Transverse colon (tissue), 4 donors: ENCODE measurements at regions not wholly inside any gene's neighbourhood (a gene's known extent, or its start where the extent isn't known, plus 50 kb on each side); places are given as distances from the start of the nearest gene placed in this dataset.

Experiments
- DNase-seq: peaks from one replicate; pipeline ENCODE4 v3.0.0-alpha.2; 2019
- H3K27ac ChIP-seq, 4 donors: fragments of 200-600 bp; sonication (generic); 2 replicates each; pipeline ENCODE4 v1.5.1; 2016 to 2018; ENCODE audit warnings: inconsistent platforms in 4 of 4
- H3K27me3 ChIP-seq: fragments of 200-600 bp; sonication (generic); 2 replicates; pipeline ENCODE4 v1.5.1; 2017; ENCODE audit warnings: inconsistent platforms
- H3K36me3 ChIP-seq, 4 donors: fragments of 200-600 bp; sonication (generic); 2 replicates each; pipeline ENCODE4 v1.5.1; 2017 to 2019; ENCODE audit warnings: inconsistent platforms in 4 of 4
- H3K4me1 ChIP-seq, 4 donors: fragments of 200-600 bp; sonication (generic); 2 replicates each; pipeline ENCODE4 v1.5.1; 2017 to 2020; ENCODE audit warnings: inconsistent platforms in 4 of 4
- H3K4me3 ChIP-seq, 4 donors: fragments of 200-600 bp; sonication (generic); 1 replicate in 1 of 4; 2 replicates in 3 of 4; pipeline versions ENCODE4 v1.5.1 to v1.6.1; 2017 to 2019; ENCODE audit warnings: inconsistent platforms in 4 of 4
- H3K9me3 ChIP-seq, 2 donors: fragments of 200-600 bp; sonication (generic); 2 replicates each; pipeline ENCODE4 v1.5.1; 2017 to 2019; ENCODE audit warnings: inconsistent platforms in 2 of 2
- EP300 ChIP-seq: sonication (generic); formaldehyde crosslinking; IDR thresholded peaks from one replicate; pipeline ENCODE4 v1.6.1; 2017; ENCODE audit warnings: antibody characterized with exemption, low read depth
- POLR2A ChIP-seq: fragments of 450-650 bp; IDR thresholded peaks from one replicate; pipeline ENCODE4 v1.6.1; 2016; ENCODE audit warnings: antibody characterized with exemption, mild to moderate bottlenecking, moderate library complexity
- POLR2AphosphoS5 ChIP-seq, 3 donors: sonication (generic); formaldehyde crosslinking; IDR thresholded peaks; one replicate each; pipeline ENCODE4 v1.6.1; 2016; ENCODE audit warnings: antibody characterized with exemption in 3 of 3
- WGBS, 2 donors: methylation state at CpG; one replicate each; pipeline ENCODE4 v1.1.5; 2018; ENCODE audit warnings: low coverage in 1 of 2; 5-methylcytosine and 5-hydroxymethylcytosine counted together
- in situ Hi-C, 4 donors: fragments of 200-750 bp; cut with MboI; loops; one replicate each; pipeline versions ENCODE4 v1.15.0 to v1.15.1; 2017; ENCODE audit warnings: low sequenced_read_pairs in 3 of 4, low pct_ligation_motif_present in 1 of 4, low pct_unique_long_range_greater_than_20kb in 1 of 4
- intact Hi-C: fragments of 100-400 bp; cut with DNase I; formaldehyde crosslinking; loops from one replicate; pipeline ENCODE4 v1.15.1; 2023; ENCODE audit warnings: low total_unique reads
- TF ChIP-seq, protein P1 (sequence below), 5 experiments: fragments of 200-600 bp in 3 of 5; fragments of 450-650 bp in 2 of 5; sonication (generic) in 3 of 5; IDR thresholded peaks; 1 replicate in 2 of 5; 2 replicates in 3 of 5; pipeline ENCODE4 v1.5.1; 2016 to 2017; ENCODE audit warnings: antibody characterized with exemption in 5 of 5, inconsistent platforms in 3 of 5, mild to moderate bottlenecking in 2 of 5, moderate library complexity in 1 of 5

DNA sequence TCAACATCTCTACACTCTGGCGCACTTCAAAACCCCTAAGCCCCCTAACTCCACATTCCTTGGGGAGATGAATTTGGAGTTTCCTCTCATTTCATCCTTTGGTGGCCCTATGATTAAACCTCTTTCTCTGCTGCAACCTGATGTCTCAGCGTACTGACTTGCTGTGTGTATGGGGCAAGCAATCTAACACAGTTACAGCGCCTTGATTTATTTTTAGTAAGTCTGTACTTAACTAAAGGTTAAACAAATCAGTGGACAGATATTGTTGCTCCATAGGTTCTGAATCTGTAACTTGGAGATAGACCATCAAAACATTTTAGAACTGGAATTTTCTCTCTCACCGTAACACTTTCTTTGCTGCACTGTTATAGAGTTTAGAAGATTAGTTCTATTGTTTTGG lies 452.8 kb downstream of the IRX1 start:
- TF ChIP-seq POLR2AphosphoS5 (IDR thresholded peaks at IDR 0.05) (no peak), EP300 (no peak), POLR2A (no peak)
- TF ChIP-seq, protein P1, sequence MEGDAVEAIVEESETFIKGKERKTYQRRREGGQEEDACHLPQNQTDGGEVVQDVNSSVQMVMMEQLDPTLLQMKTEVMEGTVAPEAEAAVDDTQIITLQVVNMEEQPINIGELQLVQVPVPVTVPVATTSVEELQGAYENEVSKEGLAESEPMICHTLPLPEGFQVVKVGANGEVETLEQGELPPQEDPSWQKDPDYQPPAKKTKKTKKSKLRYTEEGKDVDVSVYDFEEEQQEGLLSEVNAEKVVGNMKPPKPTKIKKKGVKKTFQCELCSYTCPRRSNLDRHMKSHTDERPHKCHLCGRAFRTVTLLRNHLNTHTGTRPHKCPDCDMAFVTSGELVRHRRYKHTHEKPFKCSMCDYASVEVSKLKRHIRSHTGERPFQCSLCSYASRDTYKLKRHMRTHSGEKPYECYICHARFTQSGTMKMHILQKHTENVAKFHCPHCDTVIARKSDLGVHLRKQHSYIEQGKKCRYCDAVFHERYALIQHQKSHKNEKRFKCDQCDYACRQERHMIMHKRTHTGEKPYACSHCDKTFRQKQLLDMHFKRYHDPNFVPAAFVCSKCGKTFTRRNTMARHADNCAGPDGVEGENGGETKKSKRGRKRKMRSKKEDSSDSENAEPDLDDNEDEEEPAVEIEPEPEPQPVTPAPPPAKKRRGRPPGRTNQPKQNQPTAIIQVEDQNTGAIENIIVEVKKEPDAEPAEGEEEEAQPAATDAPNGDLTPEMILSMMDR (IDR thresholded peaks at IDR 0.05) = no peak
- Histone ChIP-seq H3K9me3 (no peaks in the 10 kb centered on the region), H3K27ac (no peak overlapping the region), H3K4me1 (no peaks in the 10 kb centered on the region), H3K27me3 (no peaks in the 10 kb centered on the region), H3K4me3 (no peak overlapping the region), H3K36me3 (no peaks in the 10 kb centered on the region)
- in situ Hi-C loops (no loop called here), intact Hi-C loops (no loop called here)
- DNase-seq = no peak
- 79 to 93% methylated on average over 4 of the region's 4 CpGs for WGBS, 2 donors

DNA sequence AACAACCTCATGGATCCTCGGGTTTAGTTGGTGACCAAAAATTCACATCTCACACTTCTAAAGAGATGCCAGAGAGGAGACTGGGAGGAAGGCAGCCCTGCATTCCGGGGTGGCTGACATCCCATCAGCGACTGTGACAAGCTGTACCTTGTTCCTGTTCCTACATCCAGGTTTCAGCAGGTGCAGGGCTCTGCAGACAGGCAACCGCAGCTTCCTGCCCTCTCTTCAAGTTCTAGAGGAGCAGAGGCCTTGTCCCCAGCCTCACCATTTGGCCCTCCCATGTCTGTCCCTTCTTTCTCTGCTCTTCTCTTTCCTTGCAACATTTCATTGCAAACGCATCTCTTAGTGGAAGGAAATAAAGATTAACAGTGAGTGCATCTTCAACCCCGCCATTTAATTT lies 454.6 kb downstream of the IRX1 start:
- Histone ChIP-seq H3K9me3 (no peaks in the 10 kb centered on the region), H3K27me3 (no peaks in the 10 kb centered on the region), H3K4me3 (no peak overlapping the region), H3K27ac (no peak overlapping the region), H3K4me1 (no peaks in the 10 kb centered on the region), H3K36me3 (no peaks in the 10 kb centered on the region)
- 77 to 79% methylated on average over 2 to 6 of the region's 6 CpGs for WGBS, 2 donors
- DNase-seq = no peak
- in situ Hi-C loops = no loop called here
- intact Hi-C loops = no loop called here
- TF ChIP-seq, protein P1 (IDR thresholded peaks at IDR 0.05) = no peak
- no peak for TF ChIP-seq POLR2A
- no peak for TF ChIP-seq POLR2AphosphoS5 (IDR thresholded peaks at IDR 0.05)

DNA sequence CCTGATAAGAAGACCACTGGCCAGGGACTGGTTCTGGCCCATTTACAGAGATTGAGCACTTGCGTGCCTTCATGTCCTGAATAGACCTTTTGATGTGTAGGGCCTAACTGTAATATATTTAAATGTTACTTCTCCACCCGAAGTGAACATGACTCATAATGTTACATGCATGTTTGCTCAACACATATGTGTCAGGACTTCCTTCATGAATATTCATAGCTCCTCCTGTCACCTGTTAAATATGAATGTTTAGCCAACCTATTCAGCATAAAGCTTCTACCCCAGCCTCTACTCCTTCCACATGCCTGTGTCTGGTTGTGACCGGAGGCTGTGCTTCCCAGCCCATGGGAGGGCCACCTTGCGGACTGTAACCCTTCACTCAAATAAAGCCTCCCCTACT lies 457.5 kb downstream of the IRX1 start:
- TF ChIP-seq POLR2A = no peak
- no peak for TF ChIP-seq POLR2AphosphoS5 (IDR thresholded peaks at IDR 0.05)
- TF ChIP-seq EP300 = no peak
- TF ChIP-seq, protein P1 (IDR thresholded peaks at IDR 0.05) = no peak
- intact Hi-C loops (no loop called here), in situ Hi-C loops (no loop called here)
- Histone ChIP-seq H3K4me3 (no peak overlapping the region), H3K4me1 (no peaks in the 10 kb centered on the region), H3K9me3 (no peaks in the 10 kb centered on the region), H3K27me3 (no peaks in the 10 kb centered on the region), H3K36me3 (no peaks in the 10 kb centered on the region), H3K27ac (no peak overlapping the region)
- WGBS, 2 donors = 13 to 74% methylated on average over 1 to 4 of the region's 4 CpGs
- no peak for DNase-seq

DNA sequence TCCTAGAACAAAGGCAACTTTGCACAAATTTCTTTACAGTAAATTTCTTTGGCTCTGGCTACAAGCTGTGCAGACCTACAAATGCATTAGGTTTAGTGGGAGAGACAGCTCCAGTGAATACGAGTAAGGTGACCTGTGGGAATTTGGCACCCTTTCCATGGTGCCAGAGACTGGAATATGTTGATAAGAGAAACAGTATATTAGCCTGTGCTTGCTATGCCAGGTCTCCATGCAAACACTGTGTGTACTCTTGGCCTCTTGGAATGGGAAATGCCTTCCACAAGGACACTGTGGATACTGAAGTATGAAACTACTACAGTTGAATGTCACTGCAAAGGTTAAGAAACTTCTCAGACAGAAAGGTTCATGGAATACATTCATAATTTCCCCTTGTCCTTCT lies 458.5 kb downstream of the IRX1 start:
- H3K36me3 ChIP-seq = no peaks in the 10 kb centered on the region
- no peak for DNase-seq
- no peaks in the 10 kb centered on the region for H3K4me1 ChIP-seq
- WGBS, 2 donors = 56 to 80% methylated on average over 1 of the region's 1 CpG
- no peak for TF ChIP-seq POLR2AphosphoS5 (IDR thresholded peaks at IDR 0.05)
- TF ChIP-seq, protein P1 (IDR thresholded peaks at IDR 0.05) = no peak
- no peak for TF ChIP-seq EP300
- TF ChIP-seq POLR2A = no peak
- no peak overlapping the region for H3K4me3 ChIP-seq
- intact Hi-C loops (no loop called here), in situ Hi-C loops (no loop called here)
- no peaks in the 10 kb centered on the region for H3K9me3 ChIP-seq
- no peak overlapping the region for H3K27ac ChIP-seq
- no peaks in the 10 kb centered on the region for H3K27me3 ChIP-seq
